Mesodermal cell (in vitro differentiated cells): ENCODE measurements at regions not wholly inside any gene's neighbourhood (a gene's known extent, or its start where the extent isn't known, plus 50 kb on each side); places are given as distances from the start of the nearest gene placed in this dataset.

Experiments
- H3K27ac ChIP-seq: 2 replicates; pipeline ENCODE4 v1.7.0; 2013; ENCODE audit warnings: mild to moderate bottlenecking, low read depth, low read length, moderate library complexity; ENCODE audit not compliant: severe bottlenecking
- H3K36me3 ChIP-seq: 2 replicates; pipeline ENCODE4 v1.7.1; 2013; ENCODE audit warnings: mild to moderate bottlenecking, low read length, moderate library complexity; ENCODE audit not compliant: control insufficient read depth, insufficient read depth
- H3K4me1 ChIP-seq: one replicate; pipeline ENCODE4 v1.7.1; 2013; ENCODE audit warnings: mild to moderate bottlenecking, low read length; ENCODE audit not compliant: insufficient read depth, control insufficient read depth, poor library complexity, severe bottlenecking
- H3K4me3 ChIP-seq: 2 replicates; pipeline ENCODE4 v1.7.0; 2013; ENCODE audit warnings: low read length, control low read depth, mild to moderate bottlenecking; ENCODE audit not compliant: insufficient read depth, poor library complexity, severe bottlenecking; ENCODE audit errors: extremely low read depth
- H3K9me3 ChIP-seq: 2 replicates; pipeline ENCODE4 v1.7.1; 2013; ENCODE audit warnings: mild to moderate bottlenecking, low read length, moderate library complexity; ENCODE audit not compliant: control insufficient read depth
- WGBS, 2 experiments: methylation state at CpG; one replicate each; pipeline ENCODE4 v1.1.5; 2013; ENCODE audit warnings: missing lambda C conversion rate in 2 of 2; ENCODE audit not compliant: insufficient coverage in 2 of 2; 5-methylcytosine and 5-hydroxymethylcytosine counted together

DNA sequence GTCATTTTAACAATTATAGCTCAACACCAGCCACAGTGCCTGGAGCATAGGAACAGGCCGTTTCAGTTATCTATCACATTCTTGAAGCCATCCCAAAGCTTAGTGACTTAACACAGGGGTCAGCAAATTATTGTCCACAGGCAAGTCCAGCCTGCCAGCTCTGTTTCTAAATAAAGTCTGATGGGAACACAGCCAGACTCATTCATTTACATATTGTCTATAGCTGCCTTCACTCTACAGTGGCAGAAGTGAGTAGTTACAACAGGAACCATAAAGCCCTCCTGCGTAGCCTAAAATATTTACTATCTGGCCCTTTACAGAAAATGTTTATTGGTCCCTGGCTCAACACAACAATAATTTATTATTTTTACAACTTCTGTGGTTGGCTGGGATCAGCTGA is 407.5 kb upstream of the AUTS2 start:
- no peaks in the 10 kb centered on the region for H3K4me1 ChIP-seq
- WGBS, 2 experiments: 87 to 90% methylated on average over 2 of the region's 2 CpGs
- no peaks in the 10 kb centered on the region for H3K9me3 ChIP-seq
- no peak overlapping the region for H3K4me3 ChIP-seq
- no peak overlapping the region for H3K27ac ChIP-seq
- H3K36me3 ChIP-seq: no peaks in the 10 kb centered on the region

DNA sequence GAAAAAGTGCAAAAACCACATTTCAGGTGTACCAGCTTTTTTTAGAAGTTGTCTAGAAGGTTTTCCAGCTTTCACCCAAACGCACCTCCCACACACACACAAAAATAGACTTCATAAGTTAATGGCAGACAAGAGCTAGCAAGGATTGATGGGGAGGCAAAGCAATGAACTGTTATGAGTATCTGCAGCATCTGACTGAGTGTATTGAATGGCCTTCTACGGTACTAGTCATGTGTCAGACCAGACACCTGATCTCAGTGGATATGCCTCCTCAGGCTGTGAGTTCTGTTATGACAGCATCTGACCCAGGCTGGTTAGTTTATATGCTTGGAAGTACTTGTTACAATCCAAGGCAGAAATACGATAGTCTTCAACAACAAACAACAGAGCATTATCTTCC is 406.1 kb upstream of the AUTS2 start:
- Histone ChIP-seq H3K36me3 (no peaks in the 10 kb centered on the region), H3K4me1 (no peaks in the 10 kb centered on the region), H3K4me3 (no peak overlapping the region), H3K9me3 (no peaks in the 10 kb centered on the region), H3K27ac (no peak overlapping the region)
- WGBS, 2 experiments: 83 to 100% methylated on average over 1 of the region's 3 CpGs

DNA sequence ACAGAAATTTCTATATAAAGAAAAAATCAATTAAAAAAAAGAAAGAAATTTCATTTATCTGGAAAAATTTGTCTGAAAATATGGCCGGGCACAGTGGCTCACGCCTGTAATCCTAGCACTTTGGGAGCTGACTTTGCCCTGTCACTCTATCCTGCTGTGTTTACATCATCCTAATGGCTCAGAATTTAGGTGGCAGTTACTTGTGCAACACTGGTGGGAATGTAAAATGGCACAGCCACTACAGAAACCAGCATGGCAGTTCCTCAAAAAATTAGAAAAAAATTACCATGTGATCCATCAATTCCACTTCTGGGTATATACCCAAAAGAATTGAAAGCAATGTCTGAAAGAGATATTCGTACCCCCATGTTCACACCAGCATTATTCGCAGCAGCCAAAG is 405.2 kb upstream of the AUTS2 start:
- H3K27ac ChIP-seq: no peak overlapping the region
- H3K36me3 ChIP-seq: no peaks in the 10 kb centered on the region
- no peak overlapping the region for H3K4me3 ChIP-seq
- WGBS, 2 experiments: 100% methylated on average over 2 of the region's 4 CpGs
- H3K9me3 ChIP-seq: no peaks in the 10 kb centered on the region
- H3K4me1 ChIP-seq: no peaks in the 10 kb centered on the region

DNA sequence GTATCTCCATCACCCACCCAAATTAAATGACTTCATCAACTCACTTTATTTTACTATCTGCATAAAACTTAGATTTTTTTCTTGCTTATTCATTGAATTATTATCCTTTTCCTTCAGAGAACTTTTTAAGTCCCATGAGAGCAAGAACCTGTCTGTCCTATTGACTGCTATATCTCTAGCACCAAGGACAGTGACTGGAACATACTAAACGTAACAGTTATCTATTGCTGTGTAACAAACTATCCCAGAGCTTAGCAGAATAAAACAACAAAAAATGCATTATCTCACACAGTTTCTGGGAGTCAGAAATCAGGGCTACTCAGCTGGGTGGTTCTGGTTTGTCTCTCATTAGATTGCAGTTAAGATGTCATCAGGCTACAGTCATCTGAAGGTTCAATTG is 401.7 kb upstream of the AUTS2 start:
- WGBS, 2 experiments: 80 to 86% methylated on average over 1 of the region's 1 CpG

DNA sequence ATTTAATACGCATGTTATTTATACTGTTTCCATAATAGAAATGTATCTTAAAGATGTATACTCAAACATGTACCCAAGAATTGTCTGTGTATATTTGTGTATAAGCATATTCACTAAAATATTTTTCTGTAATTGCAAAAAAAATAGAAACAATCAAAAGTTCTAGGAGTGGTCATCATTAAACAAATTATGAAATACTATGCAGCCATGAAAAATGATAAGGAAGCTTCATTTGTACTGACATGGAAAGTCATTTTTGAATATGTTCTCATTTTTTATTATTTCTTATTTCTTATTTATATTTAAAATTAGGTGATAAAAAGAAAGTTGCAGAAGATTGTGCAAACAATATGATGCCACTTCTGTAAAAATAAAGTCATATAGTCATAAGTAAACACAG is 400.0 kb upstream of the AUTS2 start:
- Histone ChIP-seq H3K4me1 (no peaks in the 10 kb centered on the region), H3K36me3 (no peaks in the 10 kb centered on the region), H3K27ac (no peak overlapping the region), H3K4me3 (no peak overlapping the region), H3K9me3 (peaks cover 9% of the 10 kb centered on the region)
- WGBS, 2 experiments: no CpG with 5 or more reads among the region's 1 CpG

More for the DNA sequence above, 401.7 kb upstream of the AUTS2 start:
- Histone ChIP-seq H3K4me3 (no peak overlapping the region), H3K27ac (no peak overlapping the region), H3K4me1 (no peaks in the 10 kb centered on the region), H3K9me3 (peaks cover 9% of the 10 kb centered on the region), H3K36me3 (no peaks in the 10 kb centered on the region)

DNA sequence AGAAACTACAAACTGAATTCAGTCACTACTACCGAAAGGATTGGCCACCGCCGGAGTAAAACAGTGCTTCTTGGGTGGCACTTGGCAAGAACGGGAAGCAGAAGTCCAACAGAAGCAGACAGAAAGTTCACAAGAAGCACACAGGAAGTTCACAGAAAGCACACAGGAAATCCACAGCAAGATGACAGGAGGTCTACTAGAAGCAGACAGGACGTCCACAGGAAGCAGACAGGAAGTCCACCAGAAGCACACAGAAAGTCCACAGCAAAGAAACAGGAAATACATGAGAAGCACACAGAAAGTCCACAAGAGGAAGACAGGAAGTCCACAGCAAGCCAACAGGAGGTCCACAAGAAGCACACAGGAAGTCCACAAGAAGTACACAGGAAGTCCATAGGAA is 399.2 kb upstream of the AUTS2 start:
- H3K36me3 ChIP-seq: no peaks in the 10 kb centered on the region
- H3K4me1 ChIP-seq: no peaks in the 10 kb centered on the region

DNA sequence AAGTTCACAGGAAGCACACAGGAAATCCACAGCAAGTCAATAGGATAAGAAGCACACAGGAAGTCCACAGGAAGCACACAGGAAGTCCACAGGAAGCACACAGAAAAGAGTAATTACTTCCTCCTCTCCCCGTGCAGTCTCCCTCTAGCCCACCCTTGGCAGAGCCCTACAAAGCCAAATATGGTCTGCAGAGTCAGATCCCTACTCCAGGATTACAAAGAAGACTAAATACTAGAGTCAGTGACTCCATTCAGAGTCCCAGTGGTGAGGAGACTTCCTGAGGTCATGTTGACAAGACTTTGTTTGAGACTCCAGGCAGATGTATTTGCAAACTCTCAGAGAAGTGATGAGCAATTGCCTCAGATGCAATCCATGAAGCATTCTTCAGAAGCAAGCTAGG is 398.6 kb upstream of the AUTS2 start:
- no peaks in the 10 kb centered on the region for H3K36me3 ChIP-seq
- no peaks in the 10 kb centered on the region for H3K4me1 ChIP-seq
- H3K9me3 ChIP-seq: peaks cover 9% of the 10 kb centered on the region
- no peak overlapping the region for H3K4me3 ChIP-seq
- WGBS, 2 experiments: 100% methylated on average over 1 of the region's 1 CpG; no CpG with 5 or more reads in 1 of the 2 experiments
- no peak overlapping the region for H3K27ac ChIP-seq

More for the DNA sequence above, 399.2 kb upstream of the AUTS2 start:
- Histone ChIP-seq H3K9me3 (peaks cover 9% of the 10 kb centered on the region), H3K4me3 (no peak overlapping the region), H3K27ac (no peak overlapping the region)
- WGBS, 2 experiments: 86 to 87% methylated on average over 5 of the region's 5 CpGs

DNA sequence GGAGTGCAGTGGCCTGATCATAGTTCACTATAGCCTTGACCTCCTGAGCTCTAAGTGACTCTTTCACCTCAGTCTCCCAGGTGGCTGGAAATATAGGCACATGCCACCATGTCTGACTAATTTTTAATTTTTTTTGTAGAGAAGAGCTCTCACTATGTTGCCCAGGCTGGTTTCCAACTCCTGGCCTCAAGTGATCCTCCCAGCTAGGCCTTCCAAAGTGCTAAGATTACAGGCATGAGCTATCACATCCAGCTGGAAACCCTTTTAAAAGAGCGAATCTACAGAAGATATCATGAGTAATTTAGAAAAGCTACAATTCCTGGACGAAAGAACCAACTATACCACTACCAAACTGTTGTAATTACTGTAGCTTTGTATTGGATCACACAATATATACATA is 394.4 kb upstream of the AUTS2 start:
- H3K4me1 ChIP-seq: no peaks in the 10 kb centered on the region
- H3K36me3 ChIP-seq: no peaks in the 10 kb centered on the region
- peaks cover 5% of the 10 kb centered on the region for H3K9me3 ChIP-seq
- no peak overlapping the region for H3K4me3 ChIP-seq
- H3K27ac ChIP-seq: no peak overlapping the region
- no CpG with 5 or more reads among the region's 2 CpGs for WGBS, 2 experiments

DNA sequence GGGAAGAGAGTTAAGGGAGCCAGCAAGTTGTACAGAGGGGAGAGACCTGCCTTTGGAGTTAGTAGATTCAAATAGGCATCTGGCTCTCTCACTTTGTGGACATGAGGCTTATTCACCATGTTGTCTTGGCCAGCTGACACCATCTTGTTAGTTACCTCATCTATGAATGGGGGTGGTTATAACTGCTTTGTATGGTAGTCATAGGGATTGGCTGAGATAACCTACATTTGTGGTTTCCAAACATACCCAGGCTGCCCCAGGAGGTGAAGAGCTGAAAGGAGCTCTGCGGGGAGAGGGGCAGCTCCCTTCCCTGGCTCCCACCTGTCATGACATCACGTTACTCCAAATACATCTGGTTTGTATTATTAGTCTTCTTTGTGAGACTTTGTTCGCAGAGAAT is 393.3 kb upstream of the AUTS2 start:
- no peak overlapping the region for H3K27ac ChIP-seq
- H3K9me3 ChIP-seq: no peaks in the 10 kb centered on the region
- WGBS, 2 experiments: no CpG with 5 or more reads among the region's 3 CpGs
- H3K36me3 ChIP-seq: no peaks in the 10 kb centered on the region
- no peaks in the 10 kb centered on the region for H3K4me1 ChIP-seq
- no peak overlapping the region for H3K4me3 ChIP-seq

DNA sequence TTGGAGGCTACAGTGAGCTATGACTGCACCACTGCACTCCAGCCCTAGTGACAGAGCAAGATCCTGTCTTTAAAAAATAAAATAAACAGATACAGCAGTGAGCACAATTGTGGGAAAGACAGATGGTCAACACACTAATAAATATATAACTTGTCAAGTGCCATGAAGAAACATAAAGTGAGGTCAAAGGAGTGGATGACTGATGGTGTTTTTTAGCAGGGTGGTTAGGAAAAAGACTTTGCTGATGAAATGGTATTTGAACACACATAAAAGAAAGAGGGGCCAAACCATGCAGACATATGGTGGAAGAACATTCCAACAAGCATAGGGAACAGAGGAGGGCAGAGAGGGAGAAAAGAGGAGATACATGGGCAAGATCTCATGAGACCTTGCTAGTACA is 392.7 kb upstream of the AUTS2 start:
- no peak overlapping the region for H3K27ac ChIP-seq
- no peaks in the 10 kb centered on the region for H3K4me1 ChIP-seq
- no peaks in the 10 kb centered on the region for H3K9me3 ChIP-seq
- H3K4me3 ChIP-seq: no peak overlapping the region
- no peaks in the 10 kb centered on the region for H3K36me3 ChIP-seq

DNA sequence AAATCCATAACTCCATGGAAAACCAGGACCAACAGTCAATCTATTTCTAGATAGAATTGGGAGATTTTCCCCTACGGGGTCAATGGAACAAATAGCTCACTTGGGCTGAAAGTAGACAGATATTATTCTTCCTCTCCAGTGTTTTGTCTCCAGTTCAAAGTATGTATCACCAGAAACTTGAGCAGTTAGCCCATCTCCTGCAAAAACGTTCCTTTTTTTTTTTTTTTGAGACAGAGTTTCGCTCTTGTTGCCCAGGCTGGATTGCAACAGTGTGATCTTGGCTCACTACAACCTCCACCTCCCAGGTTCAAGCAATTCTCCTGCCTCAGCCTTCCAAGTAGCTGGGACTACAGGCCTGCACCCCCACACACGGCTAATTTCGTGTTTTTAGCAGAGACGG is 390.0 kb upstream of the AUTS2 start:
- 88 to 93% methylated on average over 4 to 5 of the region's 6 CpGs for WGBS, 2 experiments

DNA sequence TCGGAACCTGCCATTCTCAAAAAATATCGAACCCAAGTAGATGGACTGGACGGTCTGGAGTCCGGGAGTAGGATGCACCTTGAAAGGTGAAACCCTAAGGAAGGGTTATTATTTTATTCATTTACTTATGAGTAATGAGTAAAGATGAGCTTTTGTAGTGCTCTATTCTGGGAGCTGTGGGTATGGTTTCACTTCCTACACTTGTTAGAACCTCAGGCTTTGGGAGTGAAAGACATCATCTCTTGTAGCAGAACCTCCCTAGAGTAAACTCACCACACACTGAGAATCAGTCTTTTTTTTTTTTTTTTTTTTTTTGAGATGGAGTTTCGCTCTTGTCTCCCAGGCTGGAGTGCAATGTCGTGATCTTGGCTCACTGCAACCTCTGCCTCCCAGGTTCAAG is 389.4 kb upstream of the AUTS2 start:
- no peak overlapping the region for H3K27ac ChIP-seq
- no CpG with 5 or more reads among the region's 6 CpGs for WGBS, 2 experiments
- no peak overlapping the region for H3K4me3 ChIP-seq
- H3K4me1 ChIP-seq: no peaks in the 10 kb centered on the region
- H3K9me3 ChIP-seq: no peaks in the 10 kb centered on the region
- no peaks in the 10 kb centered on the region for H3K36me3 ChIP-seq

More for the DNA sequence above, 390.0 kb upstream of the AUTS2 start:
- no peaks in the 10 kb centered on the region for H3K4me1 ChIP-seq
- H3K36me3 ChIP-seq: no peaks in the 10 kb centered on the region
- H3K9me3 ChIP-seq: no peaks in the 10 kb centered on the region
- no peak overlapping the region for H3K27ac ChIP-seq
- H3K4me3 ChIP-seq: no peak overlapping the region
